Keratinocyte (primary cell): ENCODE measurements at regions not wholly inside any gene's neighbourhood (a gene's known extent, or its start where the extent isn't known, plus 50 kb on each side); places are given as distances from the start of the nearest gene placed in this dataset.

Experiments used
- DNase-seq: peaks from one replicate; pipeline ENCODE4 v3.0.0-alpha.2; 2011; ENCODE audit warnings: low read depth, missing footprints, low spot score
- FAIRE-seq: peaks from 2 replicates; lab custom pipeline; 2011; peaks lifted over from hg19 to GRCh38; lab: Jason Lieb, UNC
- H2AFZ ChIP-seq: 2 replicates; pipeline ENCODE4 v1.6.0; 2012; ENCODE audit warnings: low read length, control low read depth, inconsistent platforms; ENCODE audit not compliant: control insufficient read depth
- H3K27ac ChIP-seq: 2 replicates; pipeline ENCODE4 v1.5.1; 2011; ENCODE audit warnings: low read length; ENCODE audit not compliant: control insufficient read depth, insufficient read depth
- H3K27me3 ChIP-seq: 3 replicates; pipeline ENCODE4 v1.6.0; 2011; ENCODE audit warnings: low read length; ENCODE audit not compliant: control insufficient read depth, insufficient read depth; ENCODE audit errors: extremely low read depth
- H3K36me3 ChIP-seq, 2 experiments: 2 replicates in 1 of 2; 3 replicates in 1 of 2; pipeline ENCODE4 v1.5.1; 2011; ENCODE audit warnings: low read length in 2 of 2, mild to moderate bottlenecking in 1 of 2; ENCODE audit not compliant: control insufficient read depth in 2 of 2, insufficient read depth in 2 of 2; ENCODE audit errors: extremely low read depth in 1 of 2
- H3K4me1 ChIP-seq: 3 replicates; pipeline ENCODE4 v1.5.1; 2011; ENCODE audit warnings: low read length; ENCODE audit not compliant: control insufficient read depth, insufficient read depth; ENCODE audit errors: extremely low read depth
- H3K4me2 ChIP-seq: 3 replicates; pipeline ENCODE4 v1.6.0; 2011; ENCODE audit warnings: low read depth, low read length; ENCODE audit not compliant: control insufficient read depth, insufficient read depth; ENCODE audit errors: extremely low read depth
- H3K4me3 ChIP-seq, 3 experiments: fragments of 200-600 bp in 1 of 3; sonication (generic) in 1 of 3; 2 replicates in 2 of 3; 3 replicates in 1 of 3; pipeline ENCODE4 v1.5.1; 2011 to 2016; ENCODE audit warnings: low read length in 3 of 3, mild to moderate bottlenecking in 3 of 3, control low read depth in 2 of 3, inconsistent platforms in 1 of 3, low read depth in 1 of 3, mixed read lengths in 1 of 3, mixed run types in 1 of 3, moderate library complexity in 1 of 3; ENCODE audit not compliant: control insufficient read depth in 2 of 3, insufficient read depth in 2 of 3; ENCODE audit errors: extremely low read depth in 1 of 3
- H3K79me2 ChIP-seq: 2 replicates; pipeline ENCODE4 v1.6.0; 2012; ENCODE audit warnings: low read length; ENCODE audit not compliant: control insufficient read depth, insufficient read depth
- H3K9ac ChIP-seq: 3 replicates; pipeline ENCODE4 v1.6.0; 2011; ENCODE audit warnings: low read length; ENCODE audit not compliant: control insufficient read depth, insufficient read depth; ENCODE audit errors: extremely low read depth
- H3K9me1 ChIP-seq: 3 replicates; pipeline ENCODE4 v1.6.0; 2011; ENCODE audit warnings: low read length; ENCODE audit not compliant: control insufficient read depth, insufficient read depth; ENCODE audit errors: extremely low read depth
- H3K9me3 ChIP-seq: 2 replicates; pipeline ENCODE4 v1.5.1; 2012; ENCODE audit warnings: low read depth, low read length; ENCODE audit not compliant: control insufficient read depth
- H4K20me1 ChIP-seq: 3 replicates; pipeline ENCODE4 v1.6.0; 2011; ENCODE audit warnings: low read length; ENCODE audit not compliant: control insufficient read depth, insufficient read depth; ENCODE audit errors: extremely low read depth
- CTCF ChIP-seq, 3 experiments: IDR thresholded peaks in 1 of 3; conservative IDR thresholded peaks in 1 of 3; optimal IDR thresholded peaks in 1 of 3; 2 replicates in 2 of 3; 3 replicates in 1 of 3; pipeline versions ENCODE3 to v1.5.1; 2011; ENCODE audit warnings: low read length in 3 of 3, mild to moderate bottlenecking in 3 of 3, moderate library complexity in 2 of 3, control low read depth in 1 of 3, inconsistent platforms in 1 of 3; ENCODE audit not compliant: insufficient read depth in 2 of 3; ENCODE audit errors: extremely low read depth in 1 of 3
- EZH2 ChIP-seq: IDR thresholded peaks from one replicate; pipeline ENCODE4 v1.6.1; 2012; ENCODE audit warnings: inconsistent platforms, mild to moderate bottlenecking, low read length, moderate library complexity
- dilution Hi-C: fragments of 300-500 bp; cut with MboI; formaldehyde crosslinking; loops from one replicate; pipeline ENCODE4 v1.7.0; 2020; ENCODE audit warnings: low sequenced_read_pairs; ENCODE audit not compliant: extremely low pct_ligation_motif_present

GRCh38 chr20:60088236-60088635 is 130.0 kb downstream of the CDH26 start:
- dilution Hi-C loops: no loop called here
- peaks cover 59% of the 10 kb centered on the region for H3K27me3 ChIP-seq
- H3K9ac ChIP-seq: no peak overlapping the region
- DNase-seq (no peak), FAIRE-seq (no peak)
- no peaks in the 10 kb centered on the region for H3K9me1 ChIP-seq
- H3K4me1 ChIP-seq: no peaks in the 10 kb centered on the region
- H3K4me2 ChIP-seq: no peak overlapping the region
- no peaks in the 10 kb centered on the region for H3K36me3 ChIP-seq
- H2AFZ ChIP-seq: no peak overlapping the region
- peaks cover 2% of the 10 kb centered on the region for H3K9me3 ChIP-seq
- no peak overlapping the region for H3K4me3 ChIP-seq
- TF ChIP-seq EZH2: no peak
- no peak for TF ChIP-seq CTCF (optimal IDR thresholded peaks at IDR 0.05 in 1 of 3, IDR thresholded peaks at IDR 0.05 in 1 of 3, conservative IDR thresholded peaks at IDR 0.05 in 1 of 3; ENCODE audit: extremely low read depth in 1 of 3, insufficient read depth in 2 of 3, low read length in 3 of 3)
- no peaks in the 10 kb centered on the region for H3K79me2 ChIP-seq
- no peak overlapping the region for H3K27ac ChIP-seq
- H4K20me1 ChIP-seq: no peaks in the 10 kb centered on the region

- Histone ChIP-seq H3K27me3 (peaks cover 53% of the 10 kb centered on the region), H4K20me1 (no peaks in the 10 kb centered on the region), H3K36me3 (no peaks in the 10 kb centered on the region), H3K4me3 (no peak overlapping the region), H3K9ac (no peak overlapping the region), H3K4me1 (no peaks in the 10 kb centered on the region), H3K4me2 (no peak overlapping the region), H3K9me1 (no peaks in the 10 kb centered on the region), H3K9me3 (peaks cover 2% of the 10 kb centered on the region), H3K27ac (no peak overlapping the region), H3K79me2 (no peaks in the 10 kb centered on the region), H2AFZ (no peak overlapping the region)
- FAIRE-seq (no peak), DNase-seq (no peak)
- no peak for TF ChIP-seq EZH2
- dilution Hi-C loops: no loop called here
These were observed 132.4 kb downstream of the CDH26 start for GRCh38 chr20:60090631-60091030.

DNA sequence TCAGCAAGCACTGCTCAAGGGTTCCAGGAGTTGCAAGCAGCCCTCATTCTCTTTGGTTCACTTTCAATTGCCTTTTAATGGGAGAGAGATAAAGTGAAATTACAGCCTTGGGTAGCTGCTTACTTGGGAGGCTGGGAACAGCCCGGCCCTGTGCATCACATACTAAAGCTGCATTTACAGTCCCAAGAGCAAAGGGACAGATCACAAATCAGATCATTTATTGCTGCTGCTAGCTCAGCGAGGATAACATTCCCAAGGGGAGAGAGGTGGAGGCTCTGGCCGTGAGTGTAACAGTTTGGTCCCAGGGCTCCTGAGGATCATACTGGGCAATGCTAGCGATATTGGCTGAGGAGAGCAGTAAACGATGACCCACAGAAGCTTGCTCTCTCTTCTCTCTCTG is 133.1 kb downstream of the CDH26 start:
- Histone ChIP-seq H3K79me2 (no peaks in the 10 kb centered on the region), H3K9ac (no peak overlapping the region), H3K4me2 (no peak overlapping the region), H2AFZ (no peak overlapping the region), H3K27me3 (peaks cover 53% of the 10 kb centered on the region), H3K27ac (no peak overlapping the region), H4K20me1 (no peaks in the 10 kb centered on the region), H3K9me3 (peaks cover 2% of the 10 kb centered on the region), H3K4me1 (no peaks in the 10 kb centered on the region), H3K9me1 (no peaks in the 10 kb centered on the region), H3K36me3 (no peaks in the 10 kb centered on the region), H3K4me3 (no peak overlapping the region)
- TF ChIP-seq EZH2 (no peak), CTCF (optimal IDR thresholded peaks at IDR 0.05 in 1 of 3, IDR thresholded peaks at IDR 0.05 in 1 of 3, conservative IDR thresholded peaks at IDR 0.05 in 1 of 3; ENCODE audit: extremely low read depth in 1 of 3, insufficient read depth in 2 of 3, low read length in 3 of 3) (no peak)
- DNase-seq (no peak), FAIRE-seq (no peak)
- dilution Hi-C loops: no loop called here
